ENCODE measurements at regions not wholly inside any gene's neighbourhood (a gene's known extent, or its start where the extent isn't known, plus 50 kb on each side); places are given as distances from the start of the nearest gene placed in this dataset.

DNA sequence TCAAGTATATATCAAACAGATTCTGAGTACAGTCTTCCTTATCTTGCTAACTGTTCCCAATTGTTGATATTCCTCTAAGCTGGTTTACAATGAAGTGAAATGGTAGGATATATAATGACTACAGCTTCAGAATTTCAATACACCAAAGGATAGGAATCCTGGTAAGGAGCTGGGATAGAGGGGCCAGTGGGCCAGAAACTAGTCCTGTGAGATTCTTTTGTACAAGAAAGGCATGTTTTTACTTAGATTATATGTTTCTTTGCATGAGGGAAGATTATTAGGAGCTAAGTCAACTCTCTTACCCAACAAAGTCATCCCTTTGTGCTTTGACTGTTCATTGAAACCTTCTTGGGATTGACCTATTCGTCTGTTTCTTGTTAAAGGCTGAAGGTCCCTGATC lies 435.7 kb downstream of the PLK2 start:
- no peak for TF ChIP-seq TCF12 (IDR thresholded peaks at IDR 0.05)
- TF ChIP-seq RCOR1 (IDR thresholded peaks at IDR 0.05; ENCODE audit: low read length): no peak
- no peak for TF ChIP-seq MEF2A (IDR thresholded peaks at IDR 0.05; ENCODE audit: borderline replicate concordance, low read depth)
- no peak for TF ChIP-seq YY1 (IDR thresholded peaks at IDR 0.05; ENCODE audit: low read depth)
- TF ChIP-seq RXRA (IDR thresholded peaks at IDR 0.05; ENCODE audit: borderline replicate concordance, low read depth): no peak
- TF ChIP-seq CHD2 (IDR thresholded peaks at IDR 0.05; ENCODE audit: low read length, partially characterized antibody): no peak
- TF ChIP-seq POLR2AphosphoS5 (IDR thresholded peaks at IDR 0.05; ENCODE audit: low read depth, low read length): no peak
- no peak for TF ChIP-seq ZBTB33 (IDR thresholded peaks at IDR 0.05; ENCODE audit: borderline replicate concordance, low read depth)
- TF ChIP-seq ELF1 (IDR thresholded peaks at IDR 0.05): no peak
- no peaks in the 10 kb centered on the region for H3K4me1 ChIP-seq (ENCODE audit: control insufficient read depth in 1 of 2, insufficient read depth in 2 of 2, low read depth in 1 of 2, low read length in 1 of 2)
- no peak overlapping the region for H3K9ac ChIP-seq
- no peak overlapping the region for H3K4me2 ChIP-seq
- H3K79me2 ChIP-seq (ENCODE audit: insufficient read depth): no peaks in the 10 kb centered on the region
- DNase-seq: no peak
- H2AFZ ChIP-seq (ENCODE audit: low read depth): no peak overlapping the region
- no peaks in the 10 kb centered on the region for H3K27me3 ChIP-seq (ENCODE audit: insufficient read depth)
- no peak overlapping the region for H3K27ac ChIP-seq (ENCODE audit: low read depth in 2 of 2, low read length in 1 of 2)
- POLR2A ChIA-PET: no interaction called here
- H3K4me3 ChIP-seq (ENCODE audit: low read depth in 2 of 2, low read length in 1 of 2): no peak overlapping the region
- no peaks in the 10 kb centered on the region for H3K9me3 ChIP-seq
- H3K9me2 ChIP-seq: no peaks in the 10 kb centered on the region
- H4K20me1 ChIP-seq (ENCODE audit: insufficient read depth): no peaks in the 10 kb centered on the region
- WGBS (ENCODE audit: low lambda C conversion rate): 23% methylated on average over 1 of the region's 1 CpG
- no peaks in the 10 kb centered on the region for H3F3A ChIP-seq (replicated peaks; ENCODE audit: insufficient read depth)
- H3K36me3 ChIP-seq (replicated peaks in 1 of 2; ENCODE audit: control insufficient read depth in 1 of 2, insufficient read depth in 2 of 2, low read length in 1 of 2): no peaks in the 10 kb centered on the region
- CTCF ChIA-PET: interaction anchor here (1.3 kb wide), 1 partner anchor 14 kb away, joined by 4 read pairs; no protein-coding TSS in a partner anchor

DNA sequence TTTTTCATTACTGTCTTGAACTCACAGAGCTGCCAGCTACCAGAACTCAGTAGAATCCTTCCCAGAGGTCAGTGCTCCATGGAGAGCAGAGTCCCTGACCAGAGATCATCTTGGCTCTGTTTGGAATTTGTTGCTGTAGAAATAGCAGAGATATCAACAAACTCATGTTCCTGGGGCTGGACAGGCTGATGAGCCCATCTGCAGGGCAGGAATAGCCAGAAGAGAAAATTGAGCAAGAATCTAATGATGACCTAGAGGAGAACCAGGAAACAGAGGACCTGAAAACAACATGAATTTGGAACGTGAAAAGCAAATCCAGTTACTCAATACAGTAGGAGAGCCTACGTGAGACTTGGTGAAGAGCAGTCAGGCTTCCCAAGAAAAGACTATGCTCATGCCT lies 437.8 kb downstream of the PLK2 start:
- no peaks in the 10 kb centered on the region for H3K79me2 ChIP-seq (ENCODE audit: insufficient read depth)
- WGBS (ENCODE audit: low lambda C conversion rate): 68% methylated on average over 2 of the region's 2 CpGs
- ChIA-PET POLR2A (no interaction called here), CTCF (no interaction called here)
- no peaks in the 10 kb centered on the region for H4K20me1 ChIP-seq (ENCODE audit: insufficient read depth)
- no peaks in the 10 kb centered on the region for H3K36me3 ChIP-seq (replicated peaks in 1 of 2; ENCODE audit: control insufficient read depth in 1 of 2, insufficient read depth in 2 of 2, low read length in 1 of 2)
- no peak overlapping the region for H3K4me3 ChIP-seq (ENCODE audit: low read depth in 2 of 2, low read length in 1 of 2)
- H3K9ac ChIP-seq: no peak overlapping the region
- H3K27ac ChIP-seq (ENCODE audit: low read depth in 2 of 2, low read length in 1 of 2): no peak overlapping the region
- TF ChIP-seq RFX5 (IDR thresholded peaks at IDR 0.05; ENCODE audit: low read length) (no peak), GATA2 (CRISPR knock-in tag; IDR thresholded peaks at IDR 0.05) (no peak), FOSL2 (IDR thresholded peaks at IDR 0.05; ENCODE audit: borderline replicate concordance, low read depth) (no peak), ELF1 (IDR thresholded peaks at IDR 0.05) (no peak), NFIC (IDR thresholded peaks at IDR 0.05; ENCODE audit: borderline replicate concordance) (no peak), TCF12 (IDR thresholded peaks at IDR 0.05) (no peak), MAX (IDR thresholded peaks at IDR 0.05; ENCODE audit: low read depth) (no peak), CHD2 (IDR thresholded peaks at IDR 0.05; ENCODE audit: low read length, partially characterized antibody) (no peak), EZH2phosphoT487 (IDR thresholded peaks at IDR 0.05; ENCODE audit: borderline replicate concordance, low read depth) (no peak), CTCF (IDR thresholded peaks at IDR 0.05) (no peak), RXRA (IDR thresholded peaks at IDR 0.05; ENCODE audit: borderline replicate concordance, low read depth) (no peak), FOXJ3 (CRISPR knock-in tag; IDR thresholded peaks at IDR 0.05) (no peak), ZBTB33 (IDR thresholded peaks at IDR 0.05; ENCODE audit: borderline replicate concordance, low read depth) (no peak), TEAD4 (IDR thresholded peaks at IDR 0.05; ENCODE audit: borderline replicate concordance, insufficient read depth) (no peak), FOXM1 (IDR thresholded peaks at IDR 0.05; ENCODE audit: low read depth) (no peak), IRF3 (IDR thresholded peaks at IDR 0.05; ENCODE audit: low read depth, low read length) (no peak)
- TF ChIP-seq, protein P1, sequence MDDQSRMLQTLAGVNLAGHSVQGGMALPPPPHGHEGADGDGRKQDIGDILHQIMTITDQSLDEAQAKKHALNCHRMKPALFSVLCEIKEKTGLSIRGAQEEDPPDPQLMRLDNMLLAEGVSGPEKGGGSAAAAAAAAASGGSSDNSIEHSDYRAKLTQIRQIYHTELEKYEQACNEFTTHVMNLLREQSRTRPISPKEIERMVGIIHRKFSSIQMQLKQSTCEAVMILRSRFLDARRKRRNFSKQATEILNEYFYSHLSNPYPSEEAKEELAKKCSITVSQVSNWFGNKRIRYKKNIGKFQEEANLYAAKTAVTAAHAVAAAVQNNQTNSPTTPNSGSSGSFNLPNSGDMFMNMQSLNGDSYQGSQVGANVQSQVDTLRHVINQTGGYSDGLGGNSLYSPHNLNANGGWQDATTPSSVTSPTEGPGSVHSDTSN (IDR thresholded peaks at IDR 0.05): no peak
- H3K27me3 ChIP-seq (ENCODE audit: insufficient read depth): no peaks in the 10 kb centered on the region
- H3F3A ChIP-seq (replicated peaks; ENCODE audit: insufficient read depth): no peaks in the 10 kb centered on the region
- no peak for DNase-seq
- H3K9me3 ChIP-seq: no peaks in the 10 kb centered on the region
- no peaks in the 10 kb centered on the region for H3K4me1 ChIP-seq (ENCODE audit: control insufficient read depth in 1 of 2, insufficient read depth in 2 of 2, low read depth in 1 of 2, low read length in 1 of 2)
- no peak overlapping the region for H2AFZ ChIP-seq (ENCODE audit: low read depth)
- no peak overlapping the region for H3K4me2 ChIP-seq
- H3K9me2 ChIP-seq: no peaks in the 10 kb centered on the region
